A549 (cell line): ENCODE measurements at regions not wholly inside any gene's neighbourhood (a gene's known extent, or its start where the extent isn't known, plus 50 kb on each side); places are given as distances from the start of the nearest gene placed in this dataset.
A peak's percentile ranks its signal among the peaks of the same experiment; 100 is the strongest.
"Not testable (repeated sequence)": the region's sequence is repeated elsewhere in the genome, so short reads cannot be mapped to it uniquely, and the experiment has no call there.

Experiments used
- ATAC-seq, 2 experiments: fragments of 200-7000 bp in 1 of 2; fragments of >200 bp in 1 of 2; cut with Nextera tagmentation in 1 of 2; cut with Tn5 transposase in 1 of 2; 3 replicates each; pipeline versions ENCODE4 v1.8.0 to v1.9.1; 2018 to 2020; ENCODE audit warnings: mild to moderate bottlenecking in 1 of 2, moderate library complexity in 1 of 2
- CTCF ChIA-PET: fragments of 300-600 bp; sonication (Branson Sonifier 250); formaldehyde crosslinking; extraction: SDS; loops from one replicate; lab custom pipeline; 2021; ENCODE audit warnings: antibody characterized with exemption, inconsistent platforms; lab: Yijun Ruan, JAX
- POLR2A ChIA-PET: fragments of 350-600 bp; formaldehyde crosslinking; extraction: SDS; loops from one replicate; lab custom pipeline; 2021; ENCODE audit warnings: antibody characterized with exemption, inconsistent platforms; lab: Yijun Ruan, JAX
- DNase-seq, 2 experiments: peaks; one replicate each; pipeline versions ENCODE4 v3.0.0 to v3.0.0-alpha.2; 2011 to 2016; ENCODE audit warnings: low read depth in 1 of 2, low spot score in 1 of 2
- FAIRE-seq: peaks from 2 replicates; lab custom pipeline; 2011; peaks lifted over from hg19 to GRCh38; lab: Jason Lieb, UNC
- H3K27ac ChIP-seq, 2 experiments: fragments of >200 bp; sonication (Bioruptor Twin); formaldehyde crosslinking; 3 replicates each; pipeline ENCODE4 v1.5.1; 2016 to 2017
- H3K4me1 ChIP-seq: fragments of >200 bp; sonication (Bioruptor Twin); formaldehyde crosslinking; 3 replicates; pipeline ENCODE4 v1.6.1; 2016
- H3K4me2 ChIP-seq: fragments of >200 bp; sonication (Bioruptor Twin); formaldehyde crosslinking; 3 replicates; pipeline ENCODE4 v1.6.1; 2016
- H3K4me3 ChIP-seq: fragments of >200 bp; sonication (Bioruptor Twin); formaldehyde crosslinking; 3 replicates; pipeline ENCODE4 v1.5.1; 2016
- H3K9me3 ChIP-seq: fragments of >200 bp; sonication (Bioruptor Twin); formaldehyde crosslinking; 3 replicates; pipeline ENCODE4 v1.6.1; 2016
- CHD4 ChIP-seq: fragments of 200-600 bp; sonication (generic); IDR thresholded peaks from 2 replicates; pipeline ENCODE4 v1.6.1; 2016; ENCODE audit warnings: antibody characterized with exemption, mild to moderate bottlenecking, borderline replicate concordance
- EP300 ChIP-seq, 2 experiments: fragments of >200 bp; sonication (Bioruptor Twin); formaldehyde crosslinking; IDR thresholded peaks; 2 replicates in 1 of 2; 3 replicates in 1 of 2; pipeline ENCODE4 v1.6.1; 2016 to 2017
- KDM1A ChIP-seq: fragments of 200-600 bp; sonication (generic); IDR thresholded peaks from 2 replicates; pipeline ENCODE4 v1.6.1; 2016; ENCODE audit warnings: low read depth, mild to moderate bottlenecking
- NR3C1 ChIP-seq: fragments of >200 bp; sonication (Bioruptor Twin); formaldehyde crosslinking; IDR thresholded peaks from 3 replicates; pipeline ENCODE4 v1.6.1; 2017
- RAD21 ChIP-seq, 2 experiments: fragments of >200 bp in 1 of 2; sonication (Bioruptor Twin) in 1 of 2; formaldehyde crosslinking in 1 of 2; IDR thresholded peaks in 1 of 2; conservative IDR thresholded peaks in 1 of 2; 2 replicates in 1 of 2; 3 replicates in 1 of 2; pipeline ENCODE4 v1.6.1; 2012 to 2018; ENCODE audit warnings: inconsistent platforms in 1 of 2
- RARB ChIP-seq: fragments of 250-450 bp; sonication (Bioruptor Pico); IDR thresholded peaks from 2 replicates; pipeline ENCODE4 v1.8.0; 2021; ENCODE audit warnings: mild to moderate bottlenecking, moderate library complexity
- RCOR1 ChIP-seq: fragments of 150-350 bp; IDR thresholded peaks from 2 replicates; pipeline ENCODE4 v1.6.1; 2014; ENCODE audit warnings: antibody characterized with exemption, low read length, low read depth
- RFX5 ChIP-seq: fragments of 450-650 bp; IDR thresholded peaks from 2 replicates; pipeline ENCODE4 v1.7.1; 2014; ENCODE audit warnings: antibody characterized with exemption, mild to moderate bottlenecking, moderate library complexity
- TFCP2L1 ChIP-seq: fragments of 250-450 bp; sonication (Bioruptor Pico); IDR thresholded peaks from 2 replicates; pipeline ENCODE4 v1.5.0; 2021; ENCODE audit warnings: mild to moderate bottlenecking
- WGBS: methylation state at CpG from one replicate; pipeline ENCODE4 v1.1.6; 2017; ENCODE audit errors: missing lambda C conversion rate; 5-methylcytosine and 5-hydroxymethylcytosine counted together
- TF ChIP-seq, protein P1 (sequence below): fragments of 250-450 bp; sonication (Bioruptor Pico); IDR thresholded peaks from 2 replicates; pipeline ENCODE4 v1.5.0; 2020; ENCODE audit warnings: low read depth, mild to moderate bottlenecking, moderate library complexity
- TF ChIP-seq, protein P2 (sequence below): IDR thresholded peaks from 2 replicates; pipeline ENCODE4 v1.6.1; 2012
- TF ChIP-seq, protein P3 (sequence below): fragments of >200 bp; sonication (Bioruptor Twin); formaldehyde crosslinking; IDR thresholded peaks from 3 replicates; pipeline ENCODE4 v1.6.1; 2016
- TF ChIP-seq, protein P4 (sequence below): fragments of >200 bp; sonication (Bioruptor Twin); formaldehyde crosslinking; IDR thresholded peaks from 3 replicates; pipeline ENCODE4 v1.5.1; 2016
- TF ChIP-seq, protein P5 (sequence below): fragments of 150-350 bp; IDR thresholded peaks from 2 replicates; pipeline ENCODE4 v1.6.1; 2014; ENCODE audit warnings: low read depth, mild to moderate bottlenecking, low read length

DNA sequence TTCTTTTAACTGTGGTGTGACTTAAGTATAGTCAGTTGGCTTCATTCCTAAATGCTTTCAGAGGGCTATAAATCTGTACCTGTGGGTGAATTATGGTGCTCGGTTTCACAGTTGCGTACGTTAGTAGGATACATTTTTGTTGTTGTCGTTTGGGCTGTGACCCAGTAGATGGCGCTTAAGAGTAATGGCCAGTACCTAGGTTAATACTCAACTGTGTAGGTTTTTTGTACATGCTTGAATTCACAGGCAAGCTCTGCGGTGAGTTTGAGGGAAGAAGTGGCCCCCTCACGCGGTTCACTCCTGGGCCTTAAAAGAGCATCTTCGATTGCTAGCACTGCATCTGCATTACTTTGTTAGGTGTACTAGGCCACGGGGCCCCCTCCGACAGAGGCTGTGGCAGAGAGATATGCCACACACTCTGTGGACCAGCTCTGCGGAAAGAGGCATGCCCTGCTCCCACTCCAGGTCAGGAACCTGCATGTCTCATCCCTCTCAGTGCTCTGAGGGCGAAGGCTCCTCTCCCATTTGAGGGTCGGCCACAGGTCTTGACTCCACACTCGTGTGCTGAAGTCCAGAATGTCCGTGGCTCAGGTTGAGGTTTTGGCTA lies 224.6 kb upstream of the TBL1Y start:
- no CpG with 5 or more reads among the region's 16 CpGs for WGBS
- H3K4me3 ChIP-seq, H3K27ac ChIP-seq, H3K4me1 ChIP-seq, H3K9me3 ChIP-seq, FAIRE-seq, CTCF ChIA-PET, DNase-seq, H3K4me2 ChIP-seq, POLR2A ChIA-PET: not testable (repeated sequence)
- ATAC-seq: peak in 1 of 2 experiments; percentile 64; a peak in 3 of 6 replicates

DNA sequence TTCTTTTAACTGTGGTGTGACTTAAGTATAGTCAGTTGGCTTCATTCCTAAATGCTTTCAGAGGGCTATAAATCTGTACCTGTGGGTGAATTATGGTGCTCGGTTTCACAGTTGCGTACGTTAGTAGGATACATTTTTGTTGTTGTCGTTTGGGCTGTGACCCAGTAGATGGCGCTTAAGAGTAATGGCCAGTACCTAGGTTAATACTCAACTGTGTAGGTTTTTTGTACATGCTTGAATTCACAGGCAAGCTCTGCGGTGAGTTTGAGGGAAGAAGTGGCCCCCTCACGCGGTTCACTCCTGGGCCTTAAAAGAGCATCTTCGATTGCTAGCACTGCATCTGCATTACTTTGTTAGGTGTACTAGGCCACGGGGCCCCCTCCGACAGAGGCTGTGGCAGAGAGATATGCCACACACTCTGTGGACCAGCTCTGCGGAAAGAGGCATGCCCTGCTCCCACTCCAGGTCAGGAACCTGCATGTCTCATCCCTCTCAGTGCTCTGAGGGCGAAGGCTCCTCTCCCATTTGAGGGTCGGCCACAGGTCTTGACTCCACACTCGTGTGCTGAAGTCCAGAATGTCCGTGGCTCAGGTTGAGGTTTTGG lies 208.8 kb upstream of the TBL1Y start:
- H3K9me3 ChIP-seq, H3K4me2 ChIP-seq, CTCF ChIA-PET, DNase-seq, H3K4me3 ChIP-seq, POLR2A ChIA-PET, H3K27ac ChIP-seq, H3K4me1 ChIP-seq, FAIRE-seq: not testable (repeated sequence)
- WGBS: no CpG with 5 or more reads among the region's 16 CpGs
- ATAC-seq: peak in 1 of 2 experiments; percentile 64; a peak in 2 of 6 replicates

DNA sequence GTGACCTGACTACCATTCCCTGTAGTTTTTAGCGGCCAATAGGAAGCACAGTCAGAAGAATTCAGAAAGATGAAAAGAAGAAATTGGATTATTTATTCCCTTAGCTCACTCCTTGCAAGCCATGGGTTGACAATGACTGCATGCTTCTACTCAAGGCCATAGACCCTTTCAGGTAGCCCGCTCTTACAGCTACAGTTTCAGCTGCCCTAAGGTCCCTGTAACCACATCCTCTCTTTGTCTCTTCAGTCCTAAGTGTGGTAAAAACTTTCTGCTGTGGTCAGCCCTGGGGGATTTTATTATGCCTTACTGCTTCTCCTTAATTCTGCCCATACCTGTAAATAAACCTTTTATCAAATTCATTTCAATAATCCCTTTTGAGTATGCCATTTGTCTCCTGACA lies 189.1 kb upstream of the TBL1Y start:
- H3K9me3 ChIP-seq, CTCF ChIA-PET, H3K4me1 ChIP-seq, POLR2A ChIA-PET, H3K27ac ChIP-seq, H3K4me2 ChIP-seq, FAIRE-seq, DNase-seq, ATAC-seq, H3K4me3 ChIP-seq: not testable (repeated sequence)
- 4% methylated on average over 2 of the region's 2 CpGs for WGBS

DNA sequence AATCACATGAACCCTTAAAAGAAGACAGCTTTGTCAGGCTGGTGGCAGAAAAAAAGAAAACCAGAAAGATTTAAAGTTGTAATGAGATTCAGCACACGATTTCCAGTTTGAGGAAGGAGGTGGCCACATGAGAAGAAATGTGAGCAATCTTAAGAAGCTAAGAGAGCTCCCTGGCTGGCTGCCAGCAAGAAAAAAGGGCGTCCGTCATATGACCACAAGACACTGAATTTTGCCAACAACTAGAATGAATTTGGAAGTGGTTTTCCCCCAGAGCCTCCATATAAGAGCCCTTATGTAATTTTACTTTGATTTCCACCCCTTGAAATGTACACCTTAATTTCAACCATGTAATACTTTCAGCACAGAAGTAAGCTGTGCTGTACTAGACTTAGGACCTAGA lies 163.3 kb upstream of the TBL1Y start:
- 26% methylated on average over 3 of the region's 3 CpGs for WGBS
- POLR2A ChIA-PET, H3K4me3 ChIP-seq, H3K27ac ChIP-seq, ATAC-seq, CTCF ChIA-PET, H3K4me1 ChIP-seq, H3K9me3 ChIP-seq, H3K4me2 ChIP-seq, FAIRE-seq, DNase-seq: not testable (repeated sequence)

DNA sequence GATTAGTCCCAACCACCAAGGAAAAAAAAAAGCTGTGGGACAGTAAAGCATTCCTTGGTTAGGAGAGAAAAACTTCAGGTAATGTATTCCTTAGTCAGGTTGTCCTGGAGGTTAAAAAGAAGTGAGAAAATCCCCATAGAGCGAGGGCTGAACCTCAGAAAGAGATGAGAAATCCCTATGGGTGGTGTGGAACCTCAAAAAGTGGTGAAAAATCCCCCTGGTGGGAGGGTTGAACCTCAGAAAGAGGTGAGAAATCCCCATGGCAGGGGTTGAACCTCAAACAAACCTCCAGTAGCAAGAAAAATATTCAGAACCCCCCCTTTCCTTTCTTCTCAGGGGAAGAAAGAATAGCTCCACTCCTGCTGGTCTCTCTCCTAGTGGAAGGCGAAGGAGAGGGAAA lies 128.2 kb upstream of the TBL1Y start:
- FAIRE-seq (no peak), DNase-seq (no peak), ATAC-seq (no peak)
- WGBS: 5% methylated on average over 2 of the region's 2 CpGs
- H3K4me1 ChIP-seq: no peaks in the 10 kb centered on the region
- TF ChIP-seq TFCP2L1 (no peak), RAD21 (conservative IDR thresholded peaks at IDR 0.05 in 1 of 2, IDR thresholded peaks at IDR 0.05 in 1 of 2) (no peak), KDM1A (no peak), NR3C1 (no peak), RCOR1 (no peak), RARB (no peak), CHD4 (no peak), EP300 (IDR thresholded peaks at IDR 0.05) (no peak), RFX5 (no peak)
- TF ChIP-seq, protein P1, sequence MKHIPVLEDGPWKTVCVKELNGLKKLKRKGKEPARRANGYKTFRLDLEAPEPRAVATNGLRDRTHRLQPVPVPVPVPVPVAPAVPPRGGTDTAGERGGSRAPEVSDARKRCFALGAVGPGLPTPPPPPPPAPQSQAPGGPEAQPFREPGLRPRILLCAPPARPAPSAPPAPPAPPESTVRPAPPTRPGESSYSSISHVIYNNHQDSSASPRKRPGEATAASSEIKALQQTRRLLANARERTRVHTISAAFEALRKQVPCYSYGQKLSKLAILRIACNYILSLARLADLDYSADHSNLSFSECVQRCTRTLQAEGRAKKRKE (CRISPR knock-in tag): no peak
- TF ChIP-seq, protein P2, sequence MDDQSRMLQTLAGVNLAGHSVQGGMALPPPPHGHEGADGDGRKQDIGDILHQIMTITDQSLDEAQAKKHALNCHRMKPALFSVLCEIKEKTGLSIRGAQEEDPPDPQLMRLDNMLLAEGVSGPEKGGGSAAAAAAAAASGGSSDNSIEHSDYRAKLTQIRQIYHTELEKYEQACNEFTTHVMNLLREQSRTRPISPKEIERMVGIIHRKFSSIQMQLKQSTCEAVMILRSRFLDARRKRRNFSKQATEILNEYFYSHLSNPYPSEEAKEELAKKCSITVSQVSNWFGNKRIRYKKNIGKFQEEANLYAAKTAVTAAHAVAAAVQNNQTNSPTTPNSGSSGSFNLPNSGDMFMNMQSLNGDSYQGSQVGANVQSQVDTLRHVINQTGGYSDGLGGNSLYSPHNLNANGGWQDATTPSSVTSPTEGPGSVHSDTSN: no peak
- TF ChIP-seq, protein P3, sequence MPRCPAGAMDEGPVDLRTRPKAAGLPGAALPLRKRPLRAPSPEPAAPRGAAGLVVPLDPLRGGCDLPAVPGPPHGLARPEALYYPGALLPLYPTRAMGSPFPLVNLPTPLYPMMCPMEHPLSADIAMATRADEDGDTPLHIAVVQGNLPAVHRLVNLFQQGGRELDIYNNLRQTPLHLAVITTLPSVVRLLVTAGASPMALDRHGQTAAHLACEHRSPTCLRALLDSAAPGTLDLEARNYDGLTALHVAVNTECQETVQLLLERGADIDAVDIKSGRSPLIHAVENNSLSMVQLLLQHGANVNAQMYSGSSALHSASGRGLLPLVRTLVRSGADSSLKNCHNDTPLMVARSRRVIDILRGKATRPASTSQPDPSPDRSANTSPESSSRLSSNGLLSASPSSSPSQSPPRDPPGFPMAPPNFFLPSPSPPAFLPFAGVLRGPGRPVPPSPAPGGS: no peak
- TF ChIP-seq, protein P4, sequence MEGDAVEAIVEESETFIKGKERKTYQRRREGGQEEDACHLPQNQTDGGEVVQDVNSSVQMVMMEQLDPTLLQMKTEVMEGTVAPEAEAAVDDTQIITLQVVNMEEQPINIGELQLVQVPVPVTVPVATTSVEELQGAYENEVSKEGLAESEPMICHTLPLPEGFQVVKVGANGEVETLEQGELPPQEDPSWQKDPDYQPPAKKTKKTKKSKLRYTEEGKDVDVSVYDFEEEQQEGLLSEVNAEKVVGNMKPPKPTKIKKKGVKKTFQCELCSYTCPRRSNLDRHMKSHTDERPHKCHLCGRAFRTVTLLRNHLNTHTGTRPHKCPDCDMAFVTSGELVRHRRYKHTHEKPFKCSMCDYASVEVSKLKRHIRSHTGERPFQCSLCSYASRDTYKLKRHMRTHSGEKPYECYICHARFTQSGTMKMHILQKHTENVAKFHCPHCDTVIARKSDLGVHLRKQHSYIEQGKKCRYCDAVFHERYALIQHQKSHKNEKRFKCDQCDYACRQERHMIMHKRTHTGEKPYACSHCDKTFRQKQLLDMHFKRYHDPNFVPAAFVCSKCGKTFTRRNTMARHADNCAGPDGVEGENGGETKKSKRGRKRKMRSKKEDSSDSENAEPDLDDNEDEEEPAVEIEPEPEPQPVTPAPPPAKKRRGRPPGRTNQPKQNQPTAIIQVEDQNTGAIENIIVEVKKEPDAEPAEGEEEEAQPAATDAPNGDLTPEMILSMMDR: no peak
- TF ChIP-seq, protein P5, sequence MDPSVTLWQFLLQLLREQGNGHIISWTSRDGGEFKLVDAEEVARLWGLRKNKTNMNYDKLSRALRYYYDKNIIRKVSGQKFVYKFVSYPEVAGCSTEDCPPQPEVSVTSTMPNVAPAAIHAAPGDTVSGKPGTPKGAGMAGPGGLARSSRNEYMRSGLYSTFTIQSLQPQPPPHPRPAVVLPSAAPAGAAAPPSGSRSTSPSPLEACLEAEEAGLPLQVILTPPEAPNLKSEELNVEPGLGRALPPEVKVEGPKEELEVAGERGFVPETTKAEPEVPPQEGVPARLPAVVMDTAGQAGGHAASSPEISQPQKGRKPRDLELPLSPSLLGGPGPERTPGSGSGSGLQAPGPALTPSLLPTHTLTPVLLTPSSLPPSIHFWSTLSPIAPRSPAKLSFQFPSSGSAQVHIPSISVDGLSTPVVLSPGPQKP: no peak
- H3K4me3 ChIP-seq: no peak overlapping the region
- no peak overlapping the region for H3K4me2 ChIP-seq
- CTCF ChIA-PET: no interaction called here
- POLR2A ChIA-PET: no interaction called here
- H3K27ac ChIP-seq: no peak overlapping the region
- no peaks in the 10 kb centered on the region for H3K9me3 ChIP-seq
